ENCODE measurements at regions not wholly inside any gene's neighbourhood (a gene's known extent, or its start where the extent isn't known, plus 50 kb on each side); places are given as distances from the start of the nearest gene placed in this dataset.
"Not testable (repeated sequence)": the region's sequence is repeated elsewhere in the genome, so short reads cannot be mapped to it uniquely, and the experiment has no call there.

DNA sequence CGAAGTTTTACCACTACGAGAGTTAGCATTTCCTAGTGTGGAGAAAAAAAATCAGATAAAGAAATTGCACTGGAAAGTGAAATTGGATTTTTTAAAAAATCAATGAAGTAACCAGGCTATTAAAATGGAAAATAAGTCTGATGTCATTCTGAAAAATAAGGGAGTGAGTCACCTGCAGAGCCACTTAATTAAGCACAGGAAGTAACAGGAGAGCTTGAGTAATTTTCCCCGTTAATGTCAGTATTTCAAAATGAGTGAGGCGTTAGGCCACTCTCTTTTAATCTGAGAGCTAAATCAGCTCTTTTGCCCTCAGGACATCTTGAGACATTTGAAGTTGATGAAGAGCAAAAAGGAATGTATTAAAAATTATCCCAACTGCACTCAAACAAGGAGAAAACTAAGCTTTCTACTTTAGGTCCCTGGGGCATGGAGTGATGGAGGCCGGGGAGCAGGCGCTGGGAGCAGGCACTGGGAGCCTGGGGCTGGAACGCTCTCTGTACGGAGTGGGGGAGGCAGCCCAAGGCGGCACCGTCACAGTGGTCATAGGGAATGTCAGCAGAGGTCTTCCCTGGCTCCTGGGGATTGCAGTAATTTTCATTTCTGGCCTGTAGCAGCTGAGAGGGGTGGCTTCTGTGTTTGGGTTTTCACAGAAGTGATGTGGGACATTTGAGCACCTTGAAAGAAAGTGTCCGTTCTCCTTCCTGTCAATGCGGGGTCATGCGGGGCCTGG is 194.6 kb downstream of the BCL2L11 start:
- not testable (repeated sequence) for DNase-seq (ENCODE audit: low spot score)

DNA sequence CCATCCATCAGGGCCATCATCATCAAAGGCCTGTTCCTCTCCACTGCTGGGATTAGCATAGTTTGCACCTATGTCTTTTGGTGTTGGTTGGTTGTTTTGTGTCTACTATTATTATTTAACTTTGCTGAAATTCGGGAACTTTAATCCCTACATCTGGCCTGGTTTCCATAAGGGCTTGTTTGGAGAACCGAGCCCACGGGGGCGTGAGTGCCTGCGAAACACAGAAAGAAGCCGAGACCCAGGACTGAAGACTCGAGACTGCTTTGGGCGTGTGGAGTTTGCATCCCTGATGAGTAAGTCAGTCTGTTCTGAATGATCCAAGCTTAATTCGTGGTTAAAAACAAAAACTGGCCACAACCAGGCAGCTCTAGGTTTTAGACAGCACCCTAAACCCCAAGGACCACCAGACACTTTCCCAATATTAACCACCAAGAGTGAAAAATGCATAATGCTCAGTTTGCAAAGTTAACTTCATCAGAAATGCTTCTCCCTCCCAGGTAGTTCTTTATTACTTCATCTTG is 195.6 kb downstream of the BCL2L11 start:
- DNase-seq (ENCODE audit: low spot score): not testable (repeated sequence)

DNA sequence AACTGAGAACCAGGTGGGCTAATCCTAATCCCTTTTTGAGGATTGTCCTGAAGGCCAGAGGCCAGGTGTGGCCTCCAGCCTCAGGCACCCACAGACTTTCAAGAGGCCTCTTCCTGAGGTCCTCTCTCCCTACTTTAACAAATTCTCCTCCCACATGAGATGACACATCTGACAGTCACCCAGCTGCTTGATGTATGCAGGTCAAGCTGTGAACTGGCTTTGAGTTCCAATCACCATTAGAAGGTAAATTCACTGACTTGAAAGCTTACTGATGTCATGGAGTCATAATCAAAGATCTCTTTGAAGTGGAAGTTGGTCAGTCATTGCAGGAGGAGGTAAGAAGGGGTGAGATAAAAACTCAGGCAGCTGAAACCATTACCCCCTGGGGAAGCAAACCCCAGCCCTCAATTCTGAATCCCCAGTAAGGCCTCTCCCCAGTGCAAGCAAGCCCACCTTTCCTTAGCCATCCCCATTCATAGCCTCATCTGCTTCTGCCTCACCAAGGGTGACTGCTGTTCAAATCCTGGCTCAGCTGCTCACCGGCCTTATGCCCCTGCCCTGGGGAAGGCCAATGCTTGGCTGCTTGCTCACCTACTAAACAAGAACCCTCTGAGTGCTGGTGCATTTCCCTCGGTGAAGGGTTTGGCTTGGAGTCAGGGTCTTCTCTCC is 196.3 kb downstream of the BCL2L11 start:
- not testable (repeated sequence) for DNase-seq (ENCODE audit: low spot score)

DNA sequence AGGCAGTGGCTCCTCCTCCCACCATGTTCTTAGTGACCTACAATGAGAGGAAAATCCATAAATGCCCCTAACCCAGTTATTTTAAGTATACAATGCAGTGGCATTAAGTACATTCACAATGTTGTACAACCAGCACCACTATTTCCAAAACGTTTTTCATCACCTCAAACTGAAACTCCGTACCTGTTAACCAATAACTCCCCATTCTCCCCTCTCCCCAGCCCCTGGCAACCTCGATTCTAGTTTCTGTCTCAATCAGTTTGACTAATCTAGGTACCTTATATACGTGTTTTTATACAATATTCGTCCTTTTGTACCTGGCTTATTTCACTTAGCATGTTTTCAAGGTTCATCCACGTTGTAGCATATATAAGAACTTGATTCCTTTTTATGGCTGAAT is 198.8 kb downstream of the BCL2L11 start:
- DNase-seq (ENCODE audit: low spot score): not testable (repeated sequence)

DNA sequence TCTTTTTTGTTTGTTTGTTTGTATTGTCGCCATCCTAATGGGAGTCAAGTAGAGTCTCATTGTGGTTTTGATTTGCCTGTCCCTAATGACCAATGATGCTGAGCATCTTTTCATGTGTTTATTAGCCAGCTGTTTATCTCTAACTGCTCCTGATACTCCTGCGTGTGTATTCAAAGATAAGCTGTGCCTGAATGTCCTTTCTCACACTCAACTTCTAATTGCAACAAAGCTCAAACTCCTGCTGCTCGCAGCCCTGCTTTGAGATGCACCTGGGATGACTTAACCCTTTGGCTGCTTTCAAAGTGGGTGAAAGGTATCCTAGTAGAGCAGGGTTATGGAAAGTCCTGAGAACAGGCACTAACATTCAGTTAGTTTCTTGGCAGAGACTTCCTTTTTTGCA is 199.6 kb downstream of the BCL2L11 start:
- not testable (repeated sequence) for DNase-seq (ENCODE audit: low spot score)

DNA sequence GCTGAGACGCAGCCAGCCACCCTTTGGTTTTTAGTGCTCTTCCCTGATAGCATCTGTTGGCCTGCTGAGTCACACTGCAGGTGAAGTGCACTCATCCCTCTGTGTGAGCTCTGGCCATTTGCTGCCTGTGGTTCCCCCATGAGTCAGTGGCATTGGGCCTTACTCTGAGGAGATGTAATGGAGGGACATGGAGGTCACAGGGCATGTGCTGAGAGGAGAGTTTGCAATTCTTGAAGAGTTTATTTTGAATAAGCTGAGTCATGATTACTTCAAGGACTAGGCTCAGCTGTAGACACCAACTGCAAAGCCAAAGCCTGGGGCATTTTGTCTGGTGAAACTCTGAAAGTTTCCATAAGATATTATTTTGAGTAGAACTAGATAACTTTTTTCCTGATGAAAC is 200.3 kb downstream of the BCL2L11 start:
- not testable (repeated sequence) for DNase-seq (ENCODE audit: low spot score)

DNA sequence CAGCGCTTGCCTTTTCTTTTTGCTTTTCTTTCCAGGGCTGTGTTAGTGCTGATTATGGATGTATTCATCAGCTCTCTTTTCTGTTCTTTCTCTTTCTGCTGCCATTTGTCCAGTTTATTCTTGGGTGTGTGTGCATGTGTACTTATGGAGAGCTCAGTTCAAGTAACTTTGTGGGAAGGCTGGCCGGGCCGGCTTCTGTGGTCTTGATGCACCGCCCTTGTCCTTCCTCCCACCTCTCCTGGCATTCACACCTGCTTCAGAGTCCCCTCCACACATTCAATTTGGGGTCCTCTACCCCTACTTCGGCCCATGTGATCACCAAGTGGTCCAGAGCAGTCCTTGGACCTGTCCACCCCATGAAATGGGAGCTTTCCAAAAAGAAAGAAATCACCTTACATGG is 202.7 kb downstream of the BCL2L11 start:
- DNase-seq (ENCODE audit: low spot score): not testable (repeated sequence)

DNA sequence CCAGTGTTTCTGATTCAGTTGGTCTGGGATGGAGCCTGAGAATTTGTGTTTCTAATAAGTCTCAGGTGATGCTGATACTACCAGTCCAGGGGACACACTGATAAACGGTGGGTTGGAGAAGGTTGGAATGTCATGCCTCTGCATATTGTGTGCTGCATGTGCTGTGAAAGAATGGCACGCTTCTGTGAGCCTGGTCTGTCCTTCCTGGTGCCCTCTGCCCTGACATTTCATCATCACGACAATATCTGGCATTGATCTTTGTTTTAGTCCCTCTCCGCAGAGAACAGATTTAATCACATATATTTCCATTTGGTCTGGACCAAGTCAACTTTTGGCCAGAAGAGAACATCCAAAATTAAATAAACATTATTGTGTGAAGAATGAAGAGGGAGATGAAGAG is 207.0 kb downstream of the BCL2L11 start:
- DNase-seq (ENCODE audit: low spot score): not testable (repeated sequence)

DNA sequence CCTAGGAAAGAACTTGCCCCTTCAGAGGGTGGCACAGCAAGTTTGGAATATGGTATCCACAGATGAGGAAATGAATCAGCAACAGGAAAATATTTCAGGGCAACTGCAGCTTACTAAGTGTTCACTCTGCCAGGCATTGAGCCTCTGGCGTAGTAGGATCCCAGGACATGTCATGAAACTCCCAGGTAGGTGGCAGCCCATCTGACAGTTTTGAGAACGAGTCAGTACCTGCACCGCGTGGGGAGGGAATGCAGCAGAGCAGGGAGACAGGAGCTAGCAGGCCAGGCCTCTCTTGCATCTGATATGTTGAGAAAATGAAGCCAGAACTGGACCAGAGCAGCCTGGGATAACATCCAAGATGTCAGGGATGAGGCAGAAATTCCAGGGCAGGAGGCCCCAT is 208.6 kb downstream of the BCL2L11 start:
- not testable (repeated sequence) for DNase-seq (ENCODE audit: low spot score)

DNA sequence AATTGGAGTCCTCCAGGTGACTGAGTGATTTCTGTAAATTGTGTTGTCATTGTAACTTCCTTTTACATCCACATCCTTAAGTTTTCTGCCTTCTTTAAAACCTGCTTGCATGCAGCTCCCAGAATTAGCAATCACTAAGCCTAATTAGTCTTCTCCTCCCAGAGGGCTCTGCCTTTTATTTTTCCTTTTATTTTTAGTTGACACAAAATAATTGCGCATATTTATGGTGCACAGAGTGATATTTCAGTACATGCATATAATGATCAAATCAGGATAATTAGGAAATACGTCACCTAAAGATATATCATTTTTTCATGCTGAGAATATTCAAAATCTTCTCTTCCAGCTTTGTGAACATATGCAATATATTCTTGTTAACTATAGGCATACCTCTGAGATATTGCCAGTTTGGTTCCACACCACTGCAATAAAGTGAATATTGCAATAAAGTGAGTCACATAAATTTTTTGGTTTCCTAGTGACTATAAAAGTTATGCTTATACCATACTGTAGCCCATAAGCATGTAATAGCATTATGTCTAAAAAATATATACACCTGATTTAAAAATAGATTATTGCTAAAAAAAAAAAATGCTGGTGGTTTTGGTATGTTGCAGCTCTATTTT is 210.5 kb downstream of the BCL2L11 start:
- not testable (repeated sequence) for DNase-seq (ENCODE audit: low spot score)

DNA sequence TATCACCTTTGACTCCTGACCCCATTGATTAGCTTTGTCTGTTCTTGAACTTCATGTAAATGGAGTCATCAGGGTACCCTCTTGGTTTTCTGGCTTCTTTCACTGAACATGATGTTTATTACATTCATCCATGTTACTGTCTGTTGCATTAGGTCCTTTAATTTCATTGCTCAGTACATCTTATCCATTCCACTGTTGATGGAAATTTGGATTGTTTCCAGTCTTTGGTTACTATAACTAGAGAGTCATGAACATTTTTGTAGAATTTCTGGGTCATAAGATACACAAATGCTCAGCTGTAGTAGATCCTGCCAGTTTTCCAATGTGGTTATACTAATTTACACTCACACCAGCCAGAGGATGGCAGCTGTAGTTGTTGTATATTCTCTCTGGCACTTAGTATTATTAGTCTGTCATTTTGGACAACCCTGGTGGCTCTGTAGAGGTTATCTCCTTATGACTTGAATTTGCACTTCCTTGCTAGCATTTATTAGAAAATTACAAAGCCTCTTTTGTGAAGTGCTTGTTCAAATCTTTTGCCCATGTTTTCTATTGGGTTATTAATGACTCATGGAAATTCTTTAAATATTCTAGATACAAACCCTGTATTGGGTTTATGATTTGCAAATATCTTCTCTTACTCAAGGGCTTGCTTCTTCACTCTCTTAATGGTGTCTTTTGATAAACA is 214.7 kb downstream of the BCL2L11 start:
- not testable (repeated sequence) for DNase-seq (ENCODE audit: low spot score)

DNA sequence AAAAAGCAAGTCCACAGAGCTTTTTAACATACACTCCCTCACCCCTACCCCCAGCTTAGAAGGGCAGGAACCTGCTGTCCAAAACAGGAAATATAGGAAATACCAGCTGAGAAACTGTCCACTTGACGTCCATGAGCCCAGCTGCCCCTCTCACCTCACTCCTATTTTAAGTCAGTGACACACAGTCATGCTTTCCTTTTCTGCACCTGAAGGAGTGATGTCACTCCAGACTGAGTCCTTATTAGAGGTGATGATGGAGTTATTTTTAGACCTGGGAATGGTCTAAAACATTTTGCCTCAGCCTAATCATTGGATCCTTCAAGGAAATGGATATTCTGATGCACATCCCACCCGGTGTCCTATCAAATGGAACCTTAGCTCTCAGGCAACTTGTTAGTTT is 217.8 kb downstream of the BCL2L11 start:
- not testable (repeated sequence) for DNase-seq (ENCODE audit: low spot score)

DNA sequence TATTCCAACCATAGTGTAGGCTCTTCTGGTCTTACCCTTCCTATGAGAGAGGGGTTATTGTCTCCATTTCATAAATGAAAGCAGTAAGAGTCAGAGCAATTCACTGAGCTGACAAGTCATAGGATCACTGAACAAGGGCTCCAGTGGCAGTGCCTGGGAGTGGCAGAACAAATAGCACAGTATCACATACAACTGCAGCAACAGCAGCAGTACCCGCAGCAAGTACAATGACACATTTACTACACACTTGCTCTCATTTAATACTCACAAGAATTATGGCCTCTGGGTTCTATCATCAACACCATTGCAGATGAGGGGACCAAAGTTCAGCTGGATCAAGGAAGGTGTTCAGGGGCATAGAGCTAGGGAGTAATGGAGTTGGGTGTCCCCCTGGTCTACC is 218.8 kb downstream of the BCL2L11 start:
- not testable (repeated sequence) for DNase-seq (ENCODE audit: low spot score)

DNA sequence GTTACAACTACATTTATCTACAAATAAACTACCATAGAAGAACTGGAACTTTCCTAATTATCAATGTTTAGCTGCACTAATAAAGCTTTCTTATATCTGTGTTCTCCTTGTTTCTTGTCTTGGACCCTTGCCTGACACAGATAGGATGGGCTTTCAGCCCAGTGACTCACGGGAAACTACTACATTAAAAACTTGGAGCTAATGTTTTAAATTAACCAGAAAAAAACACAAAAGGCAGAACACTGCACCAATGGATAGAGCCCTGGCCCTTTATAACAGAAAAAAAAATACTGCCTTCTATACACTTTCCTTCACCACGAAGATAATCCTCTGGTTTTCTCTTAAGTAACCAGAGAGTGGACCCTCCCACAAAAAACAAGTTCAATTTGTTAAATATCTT is 223.9 kb downstream of the BCL2L11 start:
- DNase-seq (ENCODE audit: low spot score): not testable (repeated sequence)

DNA sequence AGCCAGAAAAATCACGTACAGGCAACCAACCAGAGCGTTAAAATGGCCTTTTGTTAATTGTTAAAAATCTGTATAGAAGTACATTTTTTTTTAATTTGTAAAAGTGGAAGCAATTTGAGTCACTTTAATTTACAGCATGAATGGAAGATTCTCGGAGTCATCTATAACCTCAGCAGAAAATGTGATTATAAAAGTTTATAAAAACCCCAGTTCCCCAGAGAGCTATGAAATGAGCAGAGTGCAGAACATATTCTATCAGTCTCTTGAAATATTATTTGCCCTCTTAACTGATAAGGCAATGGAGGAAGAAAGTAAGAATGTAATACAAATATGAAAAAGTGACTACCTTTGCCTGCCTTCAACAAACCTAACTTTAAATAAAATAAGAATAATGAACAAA is 224.7 kb downstream of the BCL2L11 start:
- not testable (repeated sequence) for DNase-seq (ENCODE audit: low spot score)

DNA sequence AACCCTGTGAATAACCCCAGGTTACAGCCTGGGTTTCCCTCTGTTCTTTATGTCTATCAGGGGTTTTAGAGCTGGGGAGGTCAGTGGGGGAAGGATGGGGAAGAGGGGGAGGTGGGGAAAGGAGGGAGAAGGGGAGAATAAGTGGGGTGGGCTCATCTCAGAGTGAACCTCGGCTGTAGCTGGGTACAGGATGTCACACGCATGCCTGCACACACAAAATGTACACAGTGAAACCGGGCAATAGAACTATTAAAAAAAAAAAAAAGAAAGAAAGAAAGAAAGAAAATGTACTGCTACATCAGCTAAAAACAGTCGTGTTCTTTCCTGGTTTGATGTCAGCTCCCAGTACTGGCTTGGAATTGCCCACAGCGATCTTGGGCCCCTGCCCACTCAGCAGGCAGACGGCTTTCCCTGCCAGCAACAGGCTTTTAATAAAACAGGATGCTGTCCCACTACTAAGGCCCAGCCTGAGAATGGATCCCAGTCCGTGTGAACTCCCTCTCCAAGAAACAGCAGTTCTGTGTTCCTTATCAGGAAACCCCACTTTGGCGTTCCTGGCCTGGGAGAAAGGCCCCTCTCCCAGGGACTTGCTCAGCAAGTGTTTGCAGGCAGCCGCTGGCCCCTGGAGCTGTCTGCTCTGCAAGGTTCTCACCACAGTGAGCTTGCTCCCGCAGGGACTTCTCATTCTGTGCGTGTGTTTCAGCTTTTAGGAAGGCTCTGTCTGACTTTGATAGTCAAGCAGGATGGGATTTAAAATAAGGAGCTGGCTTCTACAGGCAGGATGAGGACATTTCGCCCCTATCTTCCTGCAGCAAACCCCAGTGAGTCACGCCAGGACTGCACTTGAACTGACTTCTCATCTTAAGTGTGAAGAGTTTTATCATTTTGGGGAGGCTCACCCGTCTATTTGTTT is 225.6 kb downstream of the BCL2L11 start:
- not testable (repeated sequence) for DNase-seq (ENCODE audit: low spot score)

DNA sequence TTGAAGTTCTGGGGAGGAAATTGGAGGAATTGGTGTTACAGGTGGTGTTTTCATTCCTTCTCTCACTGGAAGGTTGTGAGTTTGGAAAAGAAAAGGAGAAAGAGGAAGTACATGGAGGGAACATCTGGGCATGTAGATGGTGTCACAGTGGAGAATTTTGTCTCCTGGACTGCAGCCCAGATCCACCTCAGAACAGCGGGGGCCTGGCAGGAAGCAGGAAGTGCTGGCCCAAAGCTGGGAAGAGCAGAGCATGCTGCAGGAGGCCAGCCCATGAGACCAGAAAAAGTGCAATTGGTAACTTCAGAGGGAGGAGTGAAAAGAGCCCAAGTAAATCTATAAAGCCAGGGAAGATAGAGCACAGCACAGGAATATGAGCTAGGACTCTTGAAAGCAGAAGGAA is 227.0 kb downstream of the BCL2L11 start:
- not testable (repeated sequence) for DNase-seq (ENCODE audit: low spot score)

DNA sequence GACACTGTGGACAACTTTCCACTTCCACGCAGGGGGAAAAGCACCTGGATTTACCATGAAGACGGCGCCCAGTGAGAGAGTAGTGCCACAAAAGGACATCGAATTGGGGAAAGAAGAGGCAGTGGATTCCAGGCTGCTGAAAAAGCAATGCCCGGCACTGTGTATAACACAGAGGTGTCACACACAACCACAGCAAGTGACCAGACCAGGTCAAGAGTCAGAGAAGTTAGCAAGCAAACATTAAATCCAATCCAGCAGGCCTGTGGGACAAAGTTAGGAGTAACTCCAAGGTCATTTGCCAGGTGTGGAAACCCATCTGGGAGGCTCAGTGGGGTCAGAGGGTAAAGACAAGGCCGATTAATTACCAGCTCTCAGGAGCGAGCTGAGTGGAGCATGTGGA is 227.6 kb downstream of the BCL2L11 start:
- not testable (repeated sequence) for DNase-seq (ENCODE audit: low spot score)

DNA sequence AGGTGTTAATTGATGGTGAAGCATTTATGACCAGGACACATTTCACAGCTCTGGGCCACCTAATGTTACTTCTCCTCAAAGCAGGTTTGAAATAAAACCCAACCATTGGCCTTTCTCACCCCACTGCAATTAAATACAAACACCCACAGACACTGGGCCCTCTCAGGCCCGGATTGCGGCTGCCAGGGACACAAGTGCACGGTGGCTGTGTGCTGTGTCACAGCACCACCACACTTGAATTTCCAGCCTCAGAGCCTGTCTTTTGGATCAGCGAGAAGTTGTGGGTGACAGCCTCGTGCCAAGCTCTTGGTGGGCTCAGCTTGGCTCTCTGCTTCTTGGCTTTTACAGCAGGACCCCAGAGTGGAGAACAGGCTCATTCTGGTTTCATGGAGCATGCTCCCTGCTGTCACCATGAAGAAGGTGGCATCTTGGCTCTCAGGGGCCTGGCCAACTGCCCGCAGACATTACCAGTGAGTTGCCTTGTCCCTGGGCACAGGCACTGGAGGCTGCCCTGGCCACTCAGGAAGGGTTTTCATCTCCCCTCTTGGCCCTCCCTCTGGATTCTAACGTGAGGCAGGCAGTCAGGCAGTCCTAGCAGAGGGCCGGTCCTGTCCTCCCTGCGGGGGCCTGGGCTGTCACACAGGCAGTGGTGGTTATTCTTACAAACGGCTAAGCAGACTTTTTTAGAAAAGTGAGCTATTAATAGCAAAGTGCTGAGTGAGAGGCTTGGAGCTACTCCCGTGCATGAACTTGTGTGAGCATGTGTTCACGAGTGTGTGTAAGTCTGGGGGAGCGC is 234.5 kb downstream of the BCL2L11 start:
- not testable (repeated sequence) for DNase-seq (ENCODE audit: low spot score)
